KOPT-K1 (cell line): ENCODE measurements at regions not wholly inside any gene's neighbourhood (a gene's known extent, or its start where the extent isn't known, plus 50 kb on each side); places are given as distances from the start of the nearest gene placed in this dataset.

Experiments used
- H3K27ac ChIP-seq: fragments of 200-600 bp; sonication (generic); 2 replicates; pipeline ENCODE4 v1.5.1; 2016; ENCODE audit warnings: antibody characterized with exemption, mild to moderate bottlenecking, low read depth, low read length; ENCODE audit not compliant: poor library complexity, severe bottlenecking
- H3K36me3 ChIP-seq: fragments of 200-600 bp; sonication (generic); 2 replicates; pipeline ENCODE4 v1.5.1; 2017; ENCODE audit warnings: antibody characterized with exemption, mild to moderate bottlenecking, low read length, moderate library complexity; ENCODE audit not compliant: insufficient read depth
- H3K9me3 ChIP-seq: fragments of 200-600 bp; sonication (generic); 2 replicates; pipeline ENCODE4 v1.5.1; 2017; ENCODE audit warnings: antibody characterized with exemption, low read length, mild to moderate bottlenecking; ENCODE audit not compliant: insufficient read depth, poor library complexity, severe bottlenecking

GRCh38 chr6:67252663-67253062 is 1382.4 kb upstream of the ADGRB3 start:
- Histone ChIP-seq H3K9me3 (no peaks in the 10 kb centered on the region), H3K27ac (no peak overlapping the region), H3K36me3 (no peaks in the 10 kb centered on the region)

- no peaks in the 10 kb centered on the region for H3K36me3 ChIP-seq
- H3K9me3 ChIP-seq = no peaks in the 10 kb centered on the region
- peak overlapping the region; percentile 40 for H3K27ac ChIP-seq
Observed at GRCh38 chr6:67248077-67248476, 1387.0 kb upstream of the ADGRB3 start.

- H3K9me3 ChIP-seq = no peaks in the 10 kb centered on the region
- no peaks in the 10 kb centered on the region for H3K36me3 ChIP-seq
- H3K27ac ChIP-seq = no peak overlapping the region
Observed at GRCh38 chr6:67244037-67244436, 1391.0 kb upstream of the ADGRB3 start.

GRCh38 chr6:67237277-67237676 is 1397.8 kb upstream of the ADGRB3 start:
- Histone ChIP-seq H3K9me3 (no peaks in the 10 kb centered on the region), H3K27ac (no peak overlapping the region), H3K36me3 (no peaks in the 10 kb centered on the region)

- no peaks in the 10 kb centered on the region for H3K36me3 ChIP-seq
- H3K9me3 ChIP-seq = no peaks in the 10 kb centered on the region
Observed at GRCh38 chr6:67231092-67231491, 1404.0 kb upstream of the ADGRB3 start.

GRCh38 chr6:67224989-67225388 is 1410.1 kb upstream of the ADGRB3 start:
- Histone ChIP-seq H3K36me3 (no peaks in the 10 kb centered on the region), H3K27ac (no peak overlapping the region), H3K9me3 (no peaks in the 10 kb centered on the region)

More at GRCh38 chr6:67231092-67231491, 1404.0 kb upstream of the ADGRB3 start:
- H3K27ac ChIP-seq = no peak overlapping the region

GRCh38 chr6:67221226-67221625 is 1413.9 kb upstream of the ADGRB3 start:
- Histone ChIP-seq H3K36me3 (no peaks in the 10 kb centered on the region), H3K9me3 (no peaks in the 10 kb centered on the region), H3K27ac (no peak overlapping the region)

GRCh38 chr6:67219346-67219745 is 1415.7 kb upstream of the ADGRB3 start:
- H3K9me3 ChIP-seq = no peaks in the 10 kb centered on the region
- H3K27ac ChIP-seq = no peak overlapping the region
- H3K36me3 ChIP-seq = no peaks in the 10 kb centered on the region

GRCh38 chr6:67212584-67212983 is 1422.5 kb upstream of the ADGRB3 start:
- H3K9me3 ChIP-seq = no peaks in the 10 kb centered on the region

GRCh38 chr6:67210450-67210849 is 1424.6 kb upstream of the ADGRB3 start:
- H3K27ac ChIP-seq = no peak overlapping the region
- no peaks in the 10 kb centered on the region for H3K9me3 ChIP-seq
- H3K36me3 ChIP-seq = no peaks in the 10 kb centered on the region

More at GRCh38 chr6:67212584-67212983, 1422.5 kb upstream of the ADGRB3 start:
- H3K27ac ChIP-seq = no peak overlapping the region
- H3K36me3 ChIP-seq = no peaks in the 10 kb centered on the region

GRCh38 chr6:67201563-67201962 is 1433.5 kb upstream of the ADGRB3 start:
- no peak overlapping the region for H3K27ac ChIP-seq
- H3K36me3 ChIP-seq = no peaks in the 10 kb centered on the region
- no peaks in the 10 kb centered on the region for H3K9me3 ChIP-seq

GRCh38 chr6:67200626-67201403 is 1434.3 kb upstream of the ADGRB3 start:
- Histone ChIP-seq H3K36me3 (no peaks in the 10 kb centered on the region), H3K9me3 (no peaks in the 10 kb centered on the region), H3K27ac (no peak overlapping the region)

GRCh38 chr6:67199425-67199824 is 1435.7 kb upstream of the ADGRB3 start:
- Histone ChIP-seq H3K27ac (no peak overlapping the region), H3K36me3 (no peaks in the 10 kb centered on the region), H3K9me3 (no peaks in the 10 kb centered on the region)

- no peaks in the 10 kb centered on the region for H3K36me3 ChIP-seq
- no peaks in the 10 kb centered on the region for H3K9me3 ChIP-seq
- H3K27ac ChIP-seq = no peak overlapping the region
Observed at GRCh38 chr6:67190733-67191132, 1444.3 kb upstream of the ADGRB3 start.

GRCh38 chr6:67184405-67184804 is 1450.7 kb upstream of the ADGRB3 start:
- H3K27ac ChIP-seq = no peak overlapping the region
- no peaks in the 10 kb centered on the region for H3K9me3 ChIP-seq
- H3K36me3 ChIP-seq = no peaks in the 10 kb centered on the region

- Histone ChIP-seq H3K27ac (no peak overlapping the region), H3K9me3 (no peaks in the 10 kb centered on the region)
Observed at GRCh38 chr6:67175101-67175500, 1460.0 kb upstream of the ADGRB3 start.

More at GRCh38 chr6:67175101-67175500, 1460.0 kb upstream of the ADGRB3 start:
- no peaks in the 10 kb centered on the region for H3K36me3 ChIP-seq
